ENCODE measurements at regions not wholly inside any gene's neighbourhood (a gene's known extent, or its start where the extent isn't known, plus 50 kb on each side); places are given as distances from the start of the nearest gene placed in this dataset.

DNA sequence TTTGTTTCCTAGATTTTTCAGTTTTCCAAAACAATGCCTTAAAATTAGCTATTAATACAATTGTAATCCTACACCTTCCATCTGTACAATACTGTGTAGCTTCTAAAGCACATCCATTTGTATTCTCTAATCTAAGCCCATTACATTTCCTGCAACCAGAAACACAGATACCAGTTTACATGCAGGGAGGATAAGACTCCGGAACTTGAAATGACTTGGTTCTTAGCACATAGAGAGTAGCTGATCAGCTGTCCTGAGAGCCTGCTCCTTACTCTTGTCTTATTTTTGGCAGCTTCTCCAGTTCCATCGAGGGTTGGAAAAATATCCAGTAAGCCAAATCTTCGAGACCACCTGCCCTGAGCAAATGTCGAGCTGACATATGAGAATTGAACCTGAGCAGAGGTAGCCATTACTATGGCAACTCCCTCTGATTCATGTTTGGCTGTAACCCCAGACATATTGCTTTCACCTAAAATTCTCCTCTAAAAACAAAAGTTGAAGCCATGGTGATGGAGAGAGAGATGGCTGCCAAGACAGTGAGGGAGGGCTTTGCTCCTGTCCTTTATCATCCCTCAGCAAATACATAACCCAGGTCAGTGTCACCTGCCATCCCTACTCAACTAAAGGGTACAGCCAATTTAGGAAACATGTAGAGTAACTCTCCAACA, 542.8 kb downstream of the IRS1 start:
- DNase-seq (ENCODE audit: low spot score): no peak
- Histone ChIP-seq H3K27ac (ENCODE audit: low read depth in 1 of 2, low read length in 2 of 2) (no peak overlapping the region), H3K9ac (ENCODE audit: low read depth in 1 of 2, low read length in 2 of 2) (no peak overlapping the region), H3K36me3 (ENCODE audit: control insufficient read depth in 4 of 4, insufficient read depth in 3 of 4, low read depth in 1 of 4, low read length in 3 of 4) (no peaks in the 10 kb centered on the region), H3K4me1 (ENCODE audit: control insufficient read depth in 4 of 4, insufficient read depth in 4 of 4, low read length in 3 of 4) (no peaks in the 10 kb centered on the region), H3K9me3 (ENCODE audit: control insufficient read depth in 4 of 4, low read length in 3 of 4) (no peaks in the 10 kb centered on the region), H3K27me3 (ENCODE audit: control insufficient read depth in 4 of 4, insufficient read depth in 4 of 4, low read length in 3 of 4) (no peaks in the 10 kb centered on the region), H3K4me3 (ENCODE audit: low read depth in 1 of 3, low read length in 3 of 3) (no peak overlapping the region)
- WGBS: 85% methylated on average over 4 of the region's 4 CpGs
- TF ChIP-seq, protein P1, sequence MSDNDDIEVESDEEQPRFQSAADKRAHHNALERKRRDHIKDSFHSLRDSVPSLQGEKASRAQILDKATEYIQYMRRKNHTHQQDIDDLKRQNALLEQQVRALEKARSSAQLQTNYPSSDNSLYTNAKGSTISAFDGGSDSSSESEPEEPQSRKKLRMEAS (IDR thresholded peaks at IDR 0.05): no peak
- TF ChIP-seq HNF4G (IDR thresholded peaks at IDR 0.05): no peak
- TF ChIP-seq, protein P2, sequence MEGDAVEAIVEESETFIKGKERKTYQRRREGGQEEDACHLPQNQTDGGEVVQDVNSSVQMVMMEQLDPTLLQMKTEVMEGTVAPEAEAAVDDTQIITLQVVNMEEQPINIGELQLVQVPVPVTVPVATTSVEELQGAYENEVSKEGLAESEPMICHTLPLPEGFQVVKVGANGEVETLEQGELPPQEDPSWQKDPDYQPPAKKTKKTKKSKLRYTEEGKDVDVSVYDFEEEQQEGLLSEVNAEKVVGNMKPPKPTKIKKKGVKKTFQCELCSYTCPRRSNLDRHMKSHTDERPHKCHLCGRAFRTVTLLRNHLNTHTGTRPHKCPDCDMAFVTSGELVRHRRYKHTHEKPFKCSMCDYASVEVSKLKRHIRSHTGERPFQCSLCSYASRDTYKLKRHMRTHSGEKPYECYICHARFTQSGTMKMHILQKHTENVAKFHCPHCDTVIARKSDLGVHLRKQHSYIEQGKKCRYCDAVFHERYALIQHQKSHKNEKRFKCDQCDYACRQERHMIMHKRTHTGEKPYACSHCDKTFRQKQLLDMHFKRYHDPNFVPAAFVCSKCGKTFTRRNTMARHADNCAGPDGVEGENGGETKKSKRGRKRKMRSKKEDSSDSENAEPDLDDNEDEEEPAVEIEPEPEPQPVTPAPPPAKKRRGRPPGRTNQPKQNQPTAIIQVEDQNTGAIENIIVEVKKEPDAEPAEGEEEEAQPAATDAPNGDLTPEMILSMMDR (IDR thresholded peaks at IDR 0.05; ENCODE audit: low read depth, low read length, missing input control): no peak
- no peak for TF ChIP-seq TAF1 (conservative IDR thresholded peaks at IDR 0.05)
- TF ChIP-seq, protein P3, sequence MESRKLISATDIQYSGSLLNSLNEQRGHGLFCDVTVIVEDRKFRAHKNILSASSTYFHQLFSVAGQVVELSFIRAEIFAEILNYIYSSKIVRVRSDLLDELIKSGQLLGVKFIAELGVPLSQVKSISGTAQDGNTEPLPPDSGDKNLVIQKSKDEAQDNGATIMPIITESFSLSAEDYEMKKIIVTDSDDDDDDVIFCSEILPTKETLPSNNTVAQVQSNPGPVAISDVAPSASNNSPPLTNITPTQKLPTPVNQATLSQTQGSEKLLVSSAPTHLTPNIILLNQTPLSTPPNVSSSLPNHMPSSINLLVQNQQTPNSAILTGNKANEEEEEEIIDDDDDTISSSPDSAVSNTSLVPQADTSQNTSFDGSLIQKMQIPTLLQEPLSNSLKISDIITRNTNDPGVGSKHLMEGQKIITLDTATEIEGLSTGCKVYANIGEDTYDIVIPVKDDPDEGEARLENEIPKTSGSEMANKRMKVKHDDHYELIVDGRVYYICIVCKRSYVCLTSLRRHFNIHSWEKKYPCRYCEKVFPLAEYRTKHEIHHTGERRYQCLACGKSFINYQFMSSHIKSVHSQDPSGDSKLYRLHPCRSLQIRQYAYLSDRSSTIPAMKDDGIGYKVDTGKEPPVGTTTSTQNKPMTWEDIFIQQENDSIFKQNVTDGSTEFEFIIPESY (IDR thresholded peaks at IDR 0.05): no peak
- TF ChIP-seq RAD21 (IDR thresholded peaks at IDR 0.05): no peak
- TF ChIP-seq SP1 (IDR thresholded peaks at IDR 0.05): no peak
- TF ChIP-seq JUND (IDR thresholded peaks at IDR 0.05): no peak
- TF ChIP-seq FOXA1 (IDR thresholded peaks at IDR 0.05): no peak
- TF ChIP-seq HNF4A (conservative IDR thresholded peaks at IDR 0.05): no peak
- no peak for TF ChIP-seq GABPA (IDR thresholded peaks at IDR 0.05 in 1 of 2, conservative IDR thresholded peaks at IDR 0.05 in 1 of 2)
- TF ChIP-seq, protein P4, sequence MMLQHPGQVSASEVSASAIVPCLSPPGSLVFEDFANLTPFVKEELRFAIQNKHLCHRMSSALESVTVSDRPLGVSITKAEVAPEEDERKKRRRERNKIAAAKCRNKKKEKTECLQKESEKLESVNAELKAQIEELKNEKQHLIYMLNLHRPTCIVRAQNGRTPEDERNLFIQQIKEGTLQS (IDR thresholded peaks at IDR 0.05): no peak

GRCh38 chr2:226256237-226256636, 543.4 kb downstream of the IRS1 start:
- no peaks in the 10 kb centered on the region for H3K36me3 ChIP-seq (ENCODE audit: control insufficient read depth in 4 of 4, insufficient read depth in 3 of 4, low read depth in 1 of 4, low read length in 3 of 4)
- no peak overlapping the region for H3K4me3 ChIP-seq (ENCODE audit: low read depth in 1 of 3, low read length in 3 of 3)
- 52% methylated on average over 2 of the region's 2 CpGs for WGBS
- no peaks in the 10 kb centered on the region for H3K9me3 ChIP-seq (ENCODE audit: control insufficient read depth in 4 of 4, low read length in 3 of 4)
- TF ChIP-seq FOXA2 (IDR thresholded peaks at IDR 0.05): no peak
- TF ChIP-seq HNF4G (IDR thresholded peaks at IDR 0.05): no peak
- no peak for TF ChIP-seq YY1 (IDR thresholded peaks at IDR 0.05)
- no peak for TF ChIP-seq JUND (IDR thresholded peaks at IDR 0.05)
- TF ChIP-seq GABPA (IDR thresholded peaks at IDR 0.05 in 1 of 2, conservative IDR thresholded peaks at IDR 0.05 in 1 of 2): no peak
- TF ChIP-seq TAF1 (conservative IDR thresholded peaks at IDR 0.05): no peak
- no peaks in the 10 kb centered on the region for H3K27me3 ChIP-seq (ENCODE audit: control insufficient read depth in 4 of 4, insufficient read depth in 4 of 4, low read length in 3 of 4)
- H3K27ac ChIP-seq (ENCODE audit: low read depth in 1 of 2, low read length in 2 of 2): no peak overlapping the region
- DNase-seq (ENCODE audit: low spot score): no peak
- H3K9ac ChIP-seq (ENCODE audit: low read depth in 1 of 2, low read length in 2 of 2): no peak overlapping the region
- H3K4me1 ChIP-seq (ENCODE audit: control insufficient read depth in 4 of 4, insufficient read depth in 4 of 4, low read length in 3 of 4): no peaks in the 10 kb centered on the region

DNA sequence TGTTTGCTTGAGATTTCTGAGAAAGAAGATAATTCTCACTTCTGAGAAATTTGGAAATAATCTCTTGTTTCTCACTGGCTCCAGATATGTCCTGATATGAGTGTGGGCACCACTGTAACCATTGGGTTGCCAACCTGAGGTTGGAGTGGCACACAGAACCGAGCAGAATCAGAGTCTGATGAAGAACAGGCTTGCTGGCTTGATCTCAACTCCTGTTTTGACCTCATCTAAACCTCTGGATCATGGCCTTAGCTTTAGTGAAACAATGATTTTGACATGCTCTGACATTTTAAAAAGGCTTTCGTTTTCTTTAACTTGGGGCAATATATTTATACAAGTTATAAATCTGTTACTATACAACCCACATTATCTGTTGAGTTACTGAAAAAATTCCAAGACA, 548.0 kb downstream of the IRS1 start:
- H3K9ac ChIP-seq (ENCODE audit: low read depth in 1 of 2, low read length in 2 of 2): no peak overlapping the region
- no peaks in the 10 kb centered on the region for H3K27me3 ChIP-seq (ENCODE audit: control insufficient read depth in 4 of 4, insufficient read depth in 4 of 4, low read length in 3 of 4)
- no peaks in the 10 kb centered on the region for H3K36me3 ChIP-seq (ENCODE audit: control insufficient read depth in 4 of 4, insufficient read depth in 3 of 4, low read depth in 1 of 4, low read length in 3 of 4)
- no peak overlapping the region for H3K4me3 ChIP-seq (ENCODE audit: low read depth in 1 of 3, low read length in 3 of 3)
- no peak for DNase-seq (ENCODE audit: low spot score)
- 74% methylated on average over 2 of the region's 2 CpGs for WGBS
- TF ChIP-seq, protein P5, sequence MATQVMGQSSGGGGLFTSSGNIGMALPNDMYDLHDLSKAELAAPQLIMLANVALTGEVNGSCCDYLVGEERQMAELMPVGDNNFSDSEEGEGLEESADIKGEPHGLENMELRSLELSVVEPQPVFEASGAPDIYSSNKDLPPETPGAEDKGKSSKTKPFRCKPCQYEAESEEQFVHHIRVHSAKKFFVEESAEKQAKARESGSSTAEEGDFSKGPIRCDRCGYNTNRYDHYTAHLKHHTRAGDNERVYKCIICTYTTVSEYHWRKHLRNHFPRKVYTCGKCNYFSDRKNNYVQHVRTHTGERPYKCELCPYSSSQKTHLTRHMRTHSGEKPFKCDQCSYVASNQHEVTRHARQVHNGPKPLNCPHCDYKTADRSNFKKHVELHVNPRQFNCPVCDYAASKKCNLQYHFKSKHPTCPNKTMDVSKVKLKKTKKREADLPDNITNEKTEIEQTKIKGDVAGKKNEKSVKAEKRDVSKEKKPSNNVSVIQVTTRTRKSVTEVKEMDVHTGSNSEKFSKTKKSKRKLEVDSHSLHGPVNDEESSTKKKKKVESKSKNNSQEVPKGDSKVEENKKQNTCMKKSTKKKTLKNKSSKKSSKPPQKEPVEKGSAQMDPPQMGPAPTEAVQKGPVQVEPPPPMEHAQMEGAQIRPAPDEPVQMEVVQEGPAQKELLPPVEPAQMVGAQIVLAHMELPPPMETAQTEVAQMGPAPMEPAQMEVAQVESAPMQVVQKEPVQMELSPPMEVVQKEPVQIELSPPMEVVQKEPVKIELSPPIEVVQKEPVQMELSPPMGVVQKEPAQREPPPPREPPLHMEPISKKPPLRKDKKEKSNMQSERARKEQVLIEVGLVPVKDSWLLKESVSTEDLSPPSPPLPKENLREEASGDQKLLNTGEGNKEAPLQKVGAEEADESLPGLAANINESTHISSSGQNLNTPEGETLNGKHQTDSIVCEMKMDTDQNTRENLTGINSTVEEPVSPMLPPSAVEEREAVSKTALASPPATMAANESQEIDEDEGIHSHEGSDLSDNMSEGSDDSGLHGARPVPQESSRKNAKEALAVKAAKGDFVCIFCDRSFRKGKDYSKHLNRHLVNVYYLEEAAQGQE (IDR thresholded peaks at IDR 0.05): no peak
- TF ChIP-seq FOXA1 (IDR thresholded peaks at IDR 0.05): no peak
- TF ChIP-seq RAD21 (IDR thresholded peaks at IDR 0.05): no peak
- no peak for TF ChIP-seq EGR1 (IDR thresholded peaks at IDR 0.05; ENCODE audit: low read depth in 2 of 2)
- no peak for TF ChIP-seq HNF4G (IDR thresholded peaks at IDR 0.05)
- no peak for TF ChIP-seq TAF1 (conservative IDR thresholded peaks at IDR 0.05)
- no peak for TF ChIP-seq FOXA2 (IDR thresholded peaks at IDR 0.05)
- TF ChIP-seq RXRA (IDR thresholded peaks at IDR 0.05): no peak
- TF ChIP-seq HNF4A (conservative IDR thresholded peaks at IDR 0.05): no peak
- no peaks in the 10 kb centered on the region for H3K9me3 ChIP-seq (ENCODE audit: control insufficient read depth in 4 of 4, low read length in 3 of 4)
- H3K4me1 ChIP-seq (ENCODE audit: control insufficient read depth in 4 of 4, insufficient read depth in 4 of 4, low read length in 3 of 4): no peaks in the 10 kb centered on the region
- H3K27ac ChIP-seq (ENCODE audit: low read depth in 1 of 2, low read length in 2 of 2): no peak overlapping the region

Data from liver (tissue), 8 donors.